GM23338 (cell line): ENCODE measurements at regions not wholly inside any gene's neighbourhood (a gene's known extent, or its start where the extent isn't known, plus 50 kb on each side); places are given as distances from the start of the nearest gene placed in this dataset.

Source experiments
- ATAC-seq: fragments of 200-7000 bp; cut with Tn5 transposase; 3 replicates; pipeline ENCODE4 v1.9.1; 2020
- DNase-seq: peaks from one replicate; pipeline ENCODE4 v3.0.0-alpha.2; 2015; ENCODE audit warnings: low spot score
- H2AFZ ChIP-seq: fragments of 200-600 bp; sonication (generic); 2 replicates; pipeline ENCODE4 v1.8.0; 2016; ENCODE audit warnings: antibody characterized with exemption, mild to moderate bottlenecking, moderate library complexity
- H3F3A ChIP-seq: fragments of 200-600 bp; sonication (generic); replicated peaks from 2 replicates; pipeline ENCODE4 v1.8.0; 2017; ENCODE audit warnings: antibody characterized with exemption, mixed run types, low read depth
- H3K27ac ChIP-seq: fragments of 200-600 bp; sonication (generic); 2 replicates; pipeline ENCODE4 v1.6.1; 2016; ENCODE audit warnings: low read depth
- H3K27me3 ChIP-seq: fragments of 200-600 bp; sonication (generic); 2 replicates; pipeline ENCODE4 v1.8.0; 2016; ENCODE audit warnings: mild to moderate bottlenecking, mixed run types, moderate library complexity; ENCODE audit not compliant: insufficient read depth
- H3K36me3 ChIP-seq: fragments of 200-600 bp; sonication (generic); 2 replicates; pipeline ENCODE4 v1.8.0; 2016; ENCODE audit warnings: mild to moderate bottlenecking; ENCODE audit not compliant: insufficient read depth
- H3K4me1 ChIP-seq: fragments of 200-600 bp; sonication (generic); 2 replicates; pipeline ENCODE4 v1.8.0; 2016; ENCODE audit warnings: mild to moderate bottlenecking, moderate library complexity; ENCODE audit not compliant: insufficient read depth
- H3K4me2 ChIP-seq: fragments of 200-600 bp; sonication (generic); 2 replicates; pipeline ENCODE4 v1.7.1; 2017; ENCODE audit warnings: mixed run types
- H3K4me3 ChIP-seq: fragments of 200-600 bp; sonication (generic); 2 replicates; pipeline ENCODE4 v1.6.1; 2016; ENCODE audit warnings: mixed run types
- H3K79me2 ChIP-seq: fragments of 200-600 bp; sonication (generic); replicated peaks from 2 replicates; pipeline ENCODE4 v1.8.0; 2017; ENCODE audit warnings: mild to moderate bottlenecking; ENCODE audit not compliant: insufficient read depth
- H3K9me2 ChIP-seq: fragments of 200-600 bp; sonication (generic); 2 replicates; pipeline ENCODE4 v1.8.0; 2017; ENCODE audit not compliant: insufficient read depth
- H4K20me1 ChIP-seq: fragments of 200-600 bp; sonication (generic); replicated peaks from 2 replicates; pipeline ENCODE4 v1.8.0; 2017; ENCODE audit warnings: mild to moderate bottlenecking; ENCODE audit not compliant: insufficient read depth
- H3K27ac Mint-ChIP-seq: 2 replicates; pipeline ENCODE4 v1.8.0; 2020; ENCODE audit warnings: inconsistent platforms, mild to moderate bottlenecking, moderate library complexity, mixed read lengths
- H3K27me3 Mint-ChIP-seq: 3 replicates; pipeline ENCODE4 v1.8.0; 2022; ENCODE audit warnings: low read depth, mild to moderate bottlenecking, moderate library complexity, mixed read lengths, inconsistent platforms; ENCODE audit not compliant: insufficient read depth, poor library complexity
- H3K36me3 Mint-ChIP-seq: 3 replicates; pipeline ENCODE4 v1.8.0; 2021; ENCODE audit warnings: low read depth, mild to moderate bottlenecking, inconsistent platforms, moderate library complexity, mixed read lengths
- H3K4me1 Mint-ChIP-seq: 3 replicates; pipeline ENCODE4 v1.8.0; 2020; ENCODE audit warnings: mild to moderate bottlenecking, inconsistent platforms, mixed read lengths
- H3K4me3 Mint-ChIP-seq: 3 replicates; pipeline ENCODE4 v1.8.0; 2021; ENCODE audit warnings: moderate library complexity, mild to moderate bottlenecking, inconsistent platforms, mixed read lengths
- H3K9me3 Mint-ChIP-seq: 3 replicates; pipeline ENCODE4 v1.8.0; 2020; ENCODE audit warnings: moderate library complexity, mild to moderate bottlenecking, inconsistent platforms, mixed read lengths
- CREB1 ChIP-seq: fragments of 250-450 bp; sonication (Bioruptor Pico); IDR thresholded peaks from 2 replicates; pipeline ENCODE4 v1.5.0; 2020; ENCODE audit warnings: low read depth, mild to moderate bottlenecking, moderate library complexity
- CTCF ChIP-seq, 2 experiments: fragments of 200-600 bp in 1 of 2; sonication (generic) in 1 of 2; conservative IDR thresholded peaks; 2 replicates each; pipeline versions ENCODE4 v1.5.1 to v1.6.1; 2016 to 2017; ENCODE audit warnings: antibody characterized with exemption in 2 of 2, low read depth in 2 of 2, mild to moderate bottlenecking in 2 of 2, moderate library complexity in 1 of 2
- EZH2 ChIP-seq: fragments of 200-600 bp; sonication (generic); IDR thresholded peaks from one replicate; pipeline ENCODE4 v1.8.0; 2017; ENCODE audit warnings: antibody characterized with exemption, mild to moderate bottlenecking, low read depth; ENCODE audit not compliant: unreplicated experiment
- EZH2phosphoT487 ChIP-seq: fragments of 200-600 bp; sonication (generic); IDR thresholded peaks from one replicate; pipeline ENCODE4 v1.8.1; 2018; ENCODE audit warnings: antibody characterized with exemption; ENCODE audit not compliant: unreplicated experiment
- JUNB ChIP-seq: IDR thresholded peaks from one replicate; pipeline ENCODE4 v1.6.1; 2016; ENCODE audit warnings: antibody characterized with exemption; ENCODE audit not compliant: unreplicated experiment
- NANOG ChIP-seq: IDR thresholded peaks from 2 replicates; pipeline ENCODE4 v1.6.1; 2016; ENCODE audit warnings: antibody characterized with exemption, borderline replicate concordance
- POLR2AphosphoS5 ChIP-seq: IDR thresholded peaks from 2 replicates; pipeline ENCODE4 v1.6.1; 2016; ENCODE audit warnings: antibody characterized with exemption, low read depth
- STAT1 ChIP-seq: IDR thresholded peaks from one replicate; pipeline ENCODE4 v1.6.1; 2016; ENCODE audit warnings: antibody characterized with exemption; ENCODE audit not compliant: unreplicated experiment
- ZNF114 ChIP-seq: fragments of 250-450 bp; sonication (Bioruptor Pico); IDR thresholded peaks from 2 replicates; pipeline ENCODE4 v1.5.0; 2020; ENCODE audit warnings: mild to moderate bottlenecking, moderate library complexity
- ZNF331 ChIP-seq: fragments of 250-450 bp; sonication (Bioruptor Pico); IDR thresholded peaks from 2 replicates; pipeline ENCODE4 v1.5.0; 2020; ENCODE audit warnings: low read depth, mild to moderate bottlenecking, moderate library complexity
- TF ChIP-seq, protein P1 (sequence below): IDR thresholded peaks from one replicate; pipeline ENCODE4 v1.6.1; 2018; ENCODE audit warnings: antibody characterized with exemption; ENCODE audit not compliant: unreplicated experiment
- TF ChIP-seq, protein P2 (sequence below): fragments of 250-450 bp; sonication (Bioruptor Pico); IDR thresholded peaks from 2 replicates; pipeline ENCODE4 v1.5.0; 2020; ENCODE audit warnings: mild to moderate bottlenecking, moderate library complexity
- TF ChIP-seq, protein P3 (sequence below): IDR thresholded peaks from 2 replicates; pipeline ENCODE4 v1.6.1; 2016; ENCODE audit warnings: antibody characterized with exemption

DNA sequence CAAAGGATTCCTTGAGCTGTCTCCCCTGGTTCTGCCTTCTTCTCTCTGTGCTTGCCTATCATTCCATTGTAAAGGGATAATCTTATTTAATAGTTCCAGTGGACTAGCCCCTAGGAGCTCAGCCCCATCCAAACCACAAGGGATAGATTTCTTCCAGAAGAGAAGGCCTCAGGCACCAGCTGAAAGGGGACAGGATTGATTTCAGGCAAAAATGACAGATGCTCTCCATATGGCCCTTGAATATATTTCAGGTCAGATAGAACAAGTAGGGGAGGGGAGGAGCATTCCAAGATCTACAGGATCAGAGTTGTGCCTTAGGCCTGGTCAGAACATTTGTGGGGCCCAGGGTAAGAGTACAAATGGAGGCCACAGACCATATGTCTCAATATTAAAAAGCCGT lies 85.3 kb downstream of the RPLP1 start:
- H3K4me1 Mint-ChIP-seq = peaks cover 18% of the 10 kb centered on the region; the same call in 2 of the 3 replicates
- no peaks in the 10 kb centered on the region for H3K9me3 Mint-ChIP-seq
- H3K36me3 Mint-ChIP-seq = no peaks in the 10 kb centered on the region

More for the DNA sequence above, 85.3 kb downstream of the RPLP1 start:
- H3K4me1 ChIP-seq = no peaks in the 10 kb centered on the region
- H3K4me2 ChIP-seq = no peak overlapping the region
- DNase-seq (no peak), ATAC-seq (no peak)
- no peak overlapping the region for H3K27ac Mint-ChIP-seq
- no peaks in the 10 kb centered on the region; the same call in 1 of the 2 replicates for H4K20me1 ChIP-seq
- H3K9me2 ChIP-seq = no peaks in the 10 kb centered on the region; the same call in 1 of the 2 replicates
- no peaks in the 10 kb centered on the region for H3K27me3 Mint-ChIP-seq
- H3K36me3 ChIP-seq = no peaks in the 10 kb centered on the region
- H3K4me3 ChIP-seq = no peak overlapping the region
- TF ChIP-seq, protein P1, sequence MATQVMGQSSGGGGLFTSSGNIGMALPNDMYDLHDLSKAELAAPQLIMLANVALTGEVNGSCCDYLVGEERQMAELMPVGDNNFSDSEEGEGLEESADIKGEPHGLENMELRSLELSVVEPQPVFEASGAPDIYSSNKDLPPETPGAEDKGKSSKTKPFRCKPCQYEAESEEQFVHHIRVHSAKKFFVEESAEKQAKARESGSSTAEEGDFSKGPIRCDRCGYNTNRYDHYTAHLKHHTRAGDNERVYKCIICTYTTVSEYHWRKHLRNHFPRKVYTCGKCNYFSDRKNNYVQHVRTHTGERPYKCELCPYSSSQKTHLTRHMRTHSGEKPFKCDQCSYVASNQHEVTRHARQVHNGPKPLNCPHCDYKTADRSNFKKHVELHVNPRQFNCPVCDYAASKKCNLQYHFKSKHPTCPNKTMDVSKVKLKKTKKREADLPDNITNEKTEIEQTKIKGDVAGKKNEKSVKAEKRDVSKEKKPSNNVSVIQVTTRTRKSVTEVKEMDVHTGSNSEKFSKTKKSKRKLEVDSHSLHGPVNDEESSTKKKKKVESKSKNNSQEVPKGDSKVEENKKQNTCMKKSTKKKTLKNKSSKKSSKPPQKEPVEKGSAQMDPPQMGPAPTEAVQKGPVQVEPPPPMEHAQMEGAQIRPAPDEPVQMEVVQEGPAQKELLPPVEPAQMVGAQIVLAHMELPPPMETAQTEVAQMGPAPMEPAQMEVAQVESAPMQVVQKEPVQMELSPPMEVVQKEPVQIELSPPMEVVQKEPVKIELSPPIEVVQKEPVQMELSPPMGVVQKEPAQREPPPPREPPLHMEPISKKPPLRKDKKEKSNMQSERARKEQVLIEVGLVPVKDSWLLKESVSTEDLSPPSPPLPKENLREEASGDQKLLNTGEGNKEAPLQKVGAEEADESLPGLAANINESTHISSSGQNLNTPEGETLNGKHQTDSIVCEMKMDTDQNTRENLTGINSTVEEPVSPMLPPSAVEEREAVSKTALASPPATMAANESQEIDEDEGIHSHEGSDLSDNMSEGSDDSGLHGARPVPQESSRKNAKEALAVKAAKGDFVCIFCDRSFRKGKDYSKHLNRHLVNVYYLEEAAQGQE = no peak
- no peak for TF ChIP-seq ZNF331 (CRISPR knock-in tag)
- no peak for TF ChIP-seq CTCF (conservative IDR thresholded peaks at IDR 0.05; ENCODE audit: low read depth in 2 of 2)
- TF ChIP-seq CREB1 (CRISPR knock-in tag) = no peak
- TF ChIP-seq NANOG = no peak
- TF ChIP-seq, protein P2, sequence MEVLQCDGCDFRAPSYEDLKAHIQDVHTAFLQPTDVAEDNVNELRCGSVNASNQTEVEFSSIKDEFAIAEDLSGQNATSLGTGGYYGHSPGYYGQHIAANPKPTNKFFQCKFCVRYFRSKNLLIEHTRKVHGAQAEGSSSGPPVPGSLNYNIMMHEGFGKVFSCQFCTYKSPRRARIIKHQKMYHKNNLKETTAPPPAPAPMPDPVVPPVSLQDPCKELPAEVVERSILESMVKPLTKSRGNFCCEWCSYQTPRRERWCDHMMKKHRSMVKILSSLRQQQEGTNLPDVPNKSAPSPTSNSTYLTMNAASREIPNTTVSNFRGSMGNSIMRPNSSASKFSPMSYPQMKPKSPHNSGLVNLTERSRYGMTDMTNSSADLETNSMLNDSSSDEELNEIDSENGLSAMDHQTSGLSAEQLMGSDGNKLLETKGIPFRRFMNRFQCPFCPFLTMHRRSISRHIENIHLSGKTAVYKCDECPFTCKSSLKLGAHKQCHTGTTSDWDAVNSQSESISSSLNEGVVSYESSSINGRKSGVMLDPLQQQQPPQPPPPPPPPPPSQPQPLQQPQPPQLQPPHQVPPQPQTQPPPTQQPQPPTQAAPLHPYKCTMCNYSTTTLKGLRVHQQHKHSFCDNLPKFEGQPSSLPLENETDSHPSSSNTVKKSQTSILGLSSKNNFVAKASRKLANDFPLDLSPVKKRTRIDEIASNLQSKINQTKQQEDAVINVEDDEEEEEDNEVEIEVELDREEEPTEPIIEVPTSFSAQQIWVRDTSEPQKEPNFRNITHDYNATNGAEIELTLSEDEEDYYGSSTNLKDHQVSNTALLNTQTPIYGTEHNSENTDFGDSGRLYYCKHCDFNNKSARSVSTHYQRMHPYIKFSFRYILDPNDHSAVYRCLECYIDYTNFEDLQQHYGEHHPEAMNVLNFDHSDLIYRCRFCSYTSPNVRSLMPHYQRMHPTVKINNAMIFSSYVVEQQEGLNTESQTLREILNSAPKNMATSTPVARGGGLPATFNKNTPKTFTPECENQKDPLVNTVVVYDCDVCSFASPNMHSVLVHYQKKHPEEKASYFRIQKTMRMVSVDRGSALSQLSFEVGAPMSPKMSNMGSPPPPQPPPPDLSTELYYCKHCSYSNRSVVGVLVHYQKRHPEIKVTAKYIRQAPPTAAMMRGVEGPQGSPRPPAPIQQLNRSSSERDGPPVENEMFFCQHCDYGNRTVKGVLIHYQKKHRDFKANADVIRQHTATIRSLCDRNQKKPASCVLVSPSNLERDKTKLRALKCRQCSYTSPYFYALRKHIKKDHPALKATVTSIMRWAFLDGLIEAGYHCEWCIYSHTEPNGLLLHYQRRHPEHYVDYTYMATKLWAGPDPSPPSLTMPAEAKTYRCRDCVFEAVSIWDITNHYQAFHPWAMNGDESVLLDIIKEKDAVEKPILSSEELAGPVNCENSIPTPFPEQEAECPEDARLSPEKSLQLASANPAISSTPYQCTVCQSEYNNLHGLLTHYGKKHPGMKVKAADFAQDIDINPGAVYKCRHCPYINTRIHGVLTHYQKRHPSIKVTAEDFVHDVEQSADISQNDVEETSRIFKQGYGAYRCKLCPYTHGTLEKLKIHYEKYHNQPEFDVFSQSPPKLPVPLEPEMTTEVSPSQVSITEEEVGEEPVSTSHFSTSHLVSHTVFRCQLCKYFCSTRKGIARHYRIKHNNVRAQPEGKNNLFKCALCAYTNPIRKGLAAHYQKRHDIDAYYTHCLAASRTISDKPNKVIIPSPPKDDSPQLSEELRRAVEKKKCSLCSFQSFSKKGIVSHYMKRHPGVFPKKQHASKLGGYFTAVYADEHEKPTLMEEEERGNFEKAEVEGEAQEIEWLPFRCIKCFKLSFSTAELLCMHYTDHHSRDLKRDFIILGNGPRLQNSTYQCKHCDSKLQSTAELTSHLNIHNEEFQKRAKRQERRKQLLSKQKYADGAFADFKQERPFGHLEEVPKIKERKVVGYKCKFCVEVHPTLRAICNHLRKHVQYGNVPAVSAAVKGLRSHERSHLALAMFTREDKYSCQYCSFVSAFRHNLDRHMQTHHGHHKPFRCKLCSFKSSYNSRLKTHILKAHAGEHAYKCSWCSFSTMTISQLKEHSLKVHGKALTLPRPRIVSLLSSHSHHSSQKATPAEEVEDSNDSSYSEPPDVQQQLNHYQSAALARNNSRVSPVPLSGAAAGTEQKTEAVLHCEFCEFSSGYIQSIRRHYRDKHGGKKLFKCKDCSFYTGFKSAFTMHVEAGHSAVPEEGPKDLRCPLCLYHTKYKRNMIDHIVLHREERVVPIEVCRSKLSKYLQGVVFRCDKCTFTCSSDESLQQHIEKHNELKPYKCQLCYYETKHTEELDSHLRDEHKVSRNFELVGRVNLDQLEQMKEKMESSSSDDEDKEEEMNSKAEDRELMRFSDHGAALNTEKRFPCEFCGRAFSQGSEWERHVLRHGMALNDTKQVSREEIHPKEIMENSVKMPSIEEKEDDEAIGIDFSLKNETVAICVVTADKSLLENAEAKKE (CRISPR knock-in tag) = no peak
- TF ChIP-seq JUNB = no peak
- no peak for TF ChIP-seq ZNF114 (CRISPR knock-in tag)
- no peak for TF ChIP-seq EZH2phosphoT487
- TF ChIP-seq, protein P3, sequence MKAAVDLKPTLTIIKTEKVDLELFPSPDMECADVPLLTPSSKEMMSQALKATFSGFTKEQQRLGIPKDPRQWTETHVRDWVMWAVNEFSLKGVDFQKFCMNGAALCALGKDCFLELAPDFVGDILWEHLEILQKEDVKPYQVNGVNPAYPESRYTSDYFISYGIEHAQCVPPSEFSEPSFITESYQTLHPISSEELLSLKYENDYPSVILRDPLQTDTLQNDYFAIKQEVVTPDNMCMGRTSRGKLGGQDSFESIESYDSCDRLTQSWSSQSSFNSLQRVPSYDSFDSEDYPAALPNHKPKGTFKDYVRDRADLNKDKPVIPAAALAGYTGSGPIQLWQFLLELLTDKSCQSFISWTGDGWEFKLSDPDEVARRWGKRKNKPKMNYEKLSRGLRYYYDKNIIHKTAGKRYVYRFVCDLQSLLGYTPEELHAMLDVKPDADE = no peak
- no peak for TF ChIP-seq STAT1
- no peak for TF ChIP-seq POLR2AphosphoS5
- no peak for TF ChIP-seq EZH2
- no peaks in the 10 kb centered on the region for H3K79me2 ChIP-seq
- no peaks in the 10 kb centered on the region for H3F3A ChIP-seq
- no peak overlapping the region for H3K27ac ChIP-seq
- H3K27me3 ChIP-seq = no peaks in the 10 kb centered on the region
- no peak overlapping the region for H3K4me3 Mint-ChIP-seq
- no peak overlapping the region for H2AFZ ChIP-seq
